Fibroblast of lung (primary cell): ENCODE measurements at regions not wholly inside any gene's neighbourhood (a gene's known extent, or its start where the extent isn't known, plus 50 kb on each side); places are given as distances from the start of the nearest gene placed in this dataset.

Experiments
- DNase-seq, 2 donors: peaks; one replicate each; pipeline versions ENCODE4 v3.0.0 to v3.0.0-alpha.2; 2010; ENCODE audit warnings: low read depth in 2 of 2
- H2AFZ ChIP-seq: 2 replicates; pipeline ENCODE4 v1.5.1; 2012; ENCODE audit warnings: low read length, control low read depth, inconsistent platforms
- H3K27ac ChIP-seq: 2 replicates; pipeline ENCODE4 v1.5.1; 2011; ENCODE audit warnings: low read length, control low read depth; ENCODE audit not compliant: insufficient read depth
- H3K27me3 ChIP-seq: 2 replicates; pipeline ENCODE4 v1.5.1; 2011; ENCODE audit warnings: mild to moderate bottlenecking, low read length; ENCODE audit not compliant: control insufficient read depth, insufficient read depth
- H3K36me3 ChIP-seq: 2 replicates; pipeline ENCODE4 v1.5.1; 2011; ENCODE audit warnings: low read length; ENCODE audit not compliant: control insufficient read depth, insufficient read depth
- H3K4me1 ChIP-seq: 2 replicates; pipeline ENCODE4 v1.5.1; 2011; ENCODE audit warnings: low read length; ENCODE audit not compliant: control insufficient read depth, insufficient read depth; ENCODE audit errors: extremely low read depth
- H3K4me2 ChIP-seq: 2 replicates; pipeline ENCODE4 v1.5.1; 2011; ENCODE audit warnings: low read length, control low read depth; ENCODE audit not compliant: insufficient read depth; ENCODE audit errors: extremely low read depth
- H3K4me3 ChIP-seq, 4 experiments: fragments of 200-600 bp in 1 of 4; sonication (generic) in 1 of 4; replicated peaks in 1 of 4; 2 replicates each; pipeline ENCODE4 v1.5.1; 2011 to 2016; ENCODE audit warnings: low read length in 4 of 4, low read depth in 3 of 4, mild to moderate bottlenecking in 3 of 4, control low read depth in 2 of 4, inconsistent platforms in 1 of 4, mixed read lengths in 1 of 4; ENCODE audit not compliant: insufficient read depth in 1 of 4; ENCODE audit errors: control extremely low read depth in 1 of 4
- H3K79me2 ChIP-seq: 2 replicates; pipeline ENCODE4 v1.5.1; 2012; ENCODE audit warnings: mild to moderate bottlenecking, low read length, inconsistent platforms; ENCODE audit not compliant: control insufficient read depth, insufficient read depth
- H3K9ac ChIP-seq: 2 replicates; pipeline ENCODE4 v1.5.1; 2011; ENCODE audit warnings: mild to moderate bottlenecking, low read length, control low read depth; ENCODE audit not compliant: insufficient read depth
- H3K9me3 ChIP-seq: 2 replicates; pipeline ENCODE4 v1.5.1; 2012; ENCODE audit warnings: low read depth, low read length; ENCODE audit not compliant: control insufficient read depth, insufficient read depth
- H4K20me1 ChIP-seq: 2 replicates; pipeline ENCODE4 v1.5.1; 2011; ENCODE audit warnings: low read length; ENCODE audit not compliant: control insufficient read depth, insufficient read depth; ENCODE audit errors: extremely low read depth
- EZH2 ChIP-seq: IDR thresholded peaks from 2 replicates; pipeline ENCODE4 v1.5.1; 2012; ENCODE audit warnings: low read length, control low read depth, mild to moderate bottlenecking; ENCODE audit errors: missing control alignments
- TF ChIP-seq, protein P1 (sequence below), 2 donors: IDR thresholded peaks in 1 of 2; conservative IDR thresholded peaks in 1 of 2; 1 replicate in 1 of 2; 2 replicates in 1 of 2; pipeline ENCODE4 v1.5.1; 2011 to 2012; ENCODE audit warnings: low read length in 2 of 2, control low read depth in 1 of 2, inconsistent platforms in 1 of 2, low read depth in 1 of 2, mild to moderate bottlenecking in 1 of 2

DNA sequence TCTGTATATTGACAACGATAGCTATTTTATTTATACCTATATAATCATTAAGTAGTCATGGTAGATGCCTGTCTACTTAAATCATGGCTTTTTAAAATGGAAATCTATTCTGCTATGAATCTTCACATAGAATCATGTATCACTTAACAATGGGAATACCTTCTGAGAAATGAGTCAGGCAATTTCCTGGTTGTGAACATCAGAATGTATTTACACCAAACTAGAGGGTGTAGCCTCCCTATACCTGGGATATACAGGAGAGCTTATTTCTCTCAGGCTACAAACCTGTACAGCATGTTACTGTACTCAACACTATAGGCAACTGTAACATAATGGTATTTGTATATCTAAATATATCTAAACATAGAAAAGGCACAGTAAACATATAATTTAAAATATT lies 502.3 kb downstream of the ZWINT start:
- H2AFZ ChIP-seq: no peak overlapping the region
- H3K4me3 ChIP-seq: no peak overlapping the region
- no peaks in the 10 kb centered on the region for H3K27me3 ChIP-seq
- no peaks in the 10 kb centered on the region for H3K36me3 ChIP-seq
- no peaks in the 10 kb centered on the region for H3K79me2 ChIP-seq
- H3K27ac ChIP-seq: no peak overlapping the region
- TF ChIP-seq, protein P1, sequence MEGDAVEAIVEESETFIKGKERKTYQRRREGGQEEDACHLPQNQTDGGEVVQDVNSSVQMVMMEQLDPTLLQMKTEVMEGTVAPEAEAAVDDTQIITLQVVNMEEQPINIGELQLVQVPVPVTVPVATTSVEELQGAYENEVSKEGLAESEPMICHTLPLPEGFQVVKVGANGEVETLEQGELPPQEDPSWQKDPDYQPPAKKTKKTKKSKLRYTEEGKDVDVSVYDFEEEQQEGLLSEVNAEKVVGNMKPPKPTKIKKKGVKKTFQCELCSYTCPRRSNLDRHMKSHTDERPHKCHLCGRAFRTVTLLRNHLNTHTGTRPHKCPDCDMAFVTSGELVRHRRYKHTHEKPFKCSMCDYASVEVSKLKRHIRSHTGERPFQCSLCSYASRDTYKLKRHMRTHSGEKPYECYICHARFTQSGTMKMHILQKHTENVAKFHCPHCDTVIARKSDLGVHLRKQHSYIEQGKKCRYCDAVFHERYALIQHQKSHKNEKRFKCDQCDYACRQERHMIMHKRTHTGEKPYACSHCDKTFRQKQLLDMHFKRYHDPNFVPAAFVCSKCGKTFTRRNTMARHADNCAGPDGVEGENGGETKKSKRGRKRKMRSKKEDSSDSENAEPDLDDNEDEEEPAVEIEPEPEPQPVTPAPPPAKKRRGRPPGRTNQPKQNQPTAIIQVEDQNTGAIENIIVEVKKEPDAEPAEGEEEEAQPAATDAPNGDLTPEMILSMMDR (conservative IDR thresholded peaks at IDR 0.05 in 1 of 2, IDR thresholded peaks at IDR 0.05 in 1 of 2; ENCODE audit: low read depth in 1 of 2, low read length in 2 of 2): no peak
- TF ChIP-seq EZH2: no peak
- no peaks in the 10 kb centered on the region for H4K20me1 ChIP-seq
- no peaks in the 10 kb centered on the region for H3K4me1 ChIP-seq
- no peaks in the 10 kb centered on the region for H3K9me3 ChIP-seq
- H3K9ac ChIP-seq: no peak overlapping the region
- H3K4me2 ChIP-seq: no peak overlapping the region
- no peak for DNase-seq

DNA sequence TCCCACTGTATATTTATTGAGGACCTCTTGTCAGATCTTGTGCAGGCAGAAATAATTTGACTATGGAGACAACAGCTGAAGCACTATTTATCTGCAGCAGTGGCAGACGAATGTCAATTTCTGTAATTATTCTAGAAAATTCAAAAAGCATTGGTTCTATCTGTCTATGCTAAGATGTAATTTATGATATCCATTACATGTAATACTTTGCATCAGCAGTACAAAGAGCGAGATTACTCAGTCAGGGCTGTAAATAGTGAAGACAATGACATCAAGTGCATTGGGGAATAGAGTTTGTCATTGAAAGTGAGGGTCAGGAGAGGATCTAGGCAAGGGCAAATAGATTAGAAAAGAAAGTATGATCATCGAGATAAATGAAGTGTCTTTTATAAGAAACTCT lies 508.2 kb downstream of the ZWINT start:
- Histone ChIP-seq H4K20me1 (no peaks in the 10 kb centered on the region), H3K4me3 (no peak overlapping the region), H3K9ac (no peak overlapping the region), H3K4me1 (no peaks in the 10 kb centered on the region), H3K27me3 (no peaks in the 10 kb centered on the region), H3K4me2 (no peak overlapping the region), H3K27ac (no peak overlapping the region), H3K9me3 (no peaks in the 10 kb centered on the region), H3K36me3 (no peaks in the 10 kb centered on the region), H2AFZ (no peak overlapping the region), H3K79me2 (no peaks in the 10 kb centered on the region)
- DNase-seq: no peak
- TF ChIP-seq, protein P1 (conservative IDR thresholded peaks at IDR 0.05 in 1 of 2, IDR thresholded peaks at IDR 0.05 in 1 of 2; ENCODE audit: low read depth in 1 of 2, low read length in 2 of 2): no peak
- TF ChIP-seq EZH2: no peak

DNA sequence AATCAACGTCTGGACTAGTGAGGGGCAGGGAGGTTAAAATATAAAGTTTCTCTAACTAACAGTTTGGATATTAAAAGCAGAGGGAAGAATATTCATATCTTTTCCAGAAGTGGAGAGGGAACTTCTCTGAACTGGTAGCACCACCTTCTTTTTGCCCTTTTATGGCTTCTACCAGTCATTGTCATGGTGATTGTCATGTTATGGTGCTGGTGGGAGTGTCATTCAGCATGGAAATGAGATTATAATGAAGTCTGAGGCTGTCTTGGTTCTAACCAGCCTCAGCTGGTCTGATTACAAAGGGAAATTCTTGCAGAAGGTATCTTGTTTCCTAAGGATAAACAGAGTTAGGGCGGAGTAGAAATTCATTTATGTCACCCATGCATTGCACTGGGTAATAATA lies 523.8 kb downstream of the ZWINT start:
- Histone ChIP-seq H3K9me3 (no peaks in the 10 kb centered on the region), H3K4me3 (no peak overlapping the region), H3K79me2 (no peaks in the 10 kb centered on the region), H4K20me1 (no peaks in the 10 kb centered on the region), H3K9ac (no peak overlapping the region), H2AFZ (no peak overlapping the region), H3K27me3 (no peaks in the 10 kb centered on the region), H3K4me1 (no peaks in the 10 kb centered on the region), H3K36me3 (no peaks in the 10 kb centered on the region), H3K27ac (no peak overlapping the region), H3K4me2 (no peak overlapping the region)
- TF ChIP-seq, protein P1 (conservative IDR thresholded peaks at IDR 0.05 in 1 of 2, IDR thresholded peaks at IDR 0.05 in 1 of 2; ENCODE audit: low read depth in 1 of 2, low read length in 2 of 2): no peak
- no peak for TF ChIP-seq EZH2
- no peak for DNase-seq
